Breast epithelium (tissue), 3 donors: ENCODE measurements at regions not wholly inside any gene's neighbourhood (a gene's known extent, or its start where the extent isn't known, plus 50 kb on each side); places are given as distances from the start of the nearest gene placed in this dataset.

Source experiments
- POLR2A ChIP-seq: fragments of 450-650 bp; IDR thresholded peaks from one replicate; pipeline ENCODE4 v1.6.1; 2016; ENCODE audit warnings: antibody characterized with exemption, mild to moderate bottlenecking, moderate library complexity
- POLR2AphosphoS5 ChIP-seq, 3 donors: sonication (generic); formaldehyde crosslinking; IDR thresholded peaks; one replicate each; pipeline ENCODE4 v1.6.1; 2017; ENCODE audit warnings: antibody characterized with exemption in 3 of 3
- TF ChIP-seq, protein P1 (sequence below), 3 donors: fragments of 450-650 bp; IDR thresholded peaks; one replicate each; pipeline ENCODE4 v1.5.1; 2016 to 2017; ENCODE audit warnings: antibody characterized with exemption in 3 of 3, mild to moderate bottlenecking in 3 of 3, moderate library complexity in 3 of 3

DNA sequence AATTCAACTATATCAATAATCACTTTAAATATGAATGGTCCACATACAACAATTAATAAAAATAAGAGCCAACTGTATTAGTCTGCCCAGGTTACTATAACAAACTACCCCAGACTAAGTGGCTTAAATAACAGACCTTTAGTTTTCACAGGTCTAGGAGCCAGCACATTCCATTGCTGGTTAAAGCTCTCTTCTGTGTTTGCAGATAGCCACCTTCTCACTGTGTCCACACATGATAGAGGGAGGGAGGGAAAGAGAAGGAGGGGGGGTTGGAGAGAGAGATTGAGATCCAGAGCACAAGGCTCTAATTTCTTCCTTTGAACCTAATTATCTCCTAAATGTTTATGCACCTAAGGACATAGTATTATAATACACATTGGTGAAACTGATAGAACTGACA is 267.8 kb upstream of the NXPH2 start:
- TF ChIP-seq POLR2AphosphoS5 (IDR thresholded peaks at IDR 0.05) (no peak), POLR2A (no peak)
- TF ChIP-seq, protein P1, sequence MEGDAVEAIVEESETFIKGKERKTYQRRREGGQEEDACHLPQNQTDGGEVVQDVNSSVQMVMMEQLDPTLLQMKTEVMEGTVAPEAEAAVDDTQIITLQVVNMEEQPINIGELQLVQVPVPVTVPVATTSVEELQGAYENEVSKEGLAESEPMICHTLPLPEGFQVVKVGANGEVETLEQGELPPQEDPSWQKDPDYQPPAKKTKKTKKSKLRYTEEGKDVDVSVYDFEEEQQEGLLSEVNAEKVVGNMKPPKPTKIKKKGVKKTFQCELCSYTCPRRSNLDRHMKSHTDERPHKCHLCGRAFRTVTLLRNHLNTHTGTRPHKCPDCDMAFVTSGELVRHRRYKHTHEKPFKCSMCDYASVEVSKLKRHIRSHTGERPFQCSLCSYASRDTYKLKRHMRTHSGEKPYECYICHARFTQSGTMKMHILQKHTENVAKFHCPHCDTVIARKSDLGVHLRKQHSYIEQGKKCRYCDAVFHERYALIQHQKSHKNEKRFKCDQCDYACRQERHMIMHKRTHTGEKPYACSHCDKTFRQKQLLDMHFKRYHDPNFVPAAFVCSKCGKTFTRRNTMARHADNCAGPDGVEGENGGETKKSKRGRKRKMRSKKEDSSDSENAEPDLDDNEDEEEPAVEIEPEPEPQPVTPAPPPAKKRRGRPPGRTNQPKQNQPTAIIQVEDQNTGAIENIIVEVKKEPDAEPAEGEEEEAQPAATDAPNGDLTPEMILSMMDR (IDR thresholded peaks at IDR 0.05), result no peak
